Muscle of back (tissue), 3 donors: ENCODE measurements at regions not wholly inside any gene's neighbourhood (a gene's known extent, or its start where the extent isn't known, plus 50 kb on each side); places are given as distances from the start of the nearest gene placed in this dataset.
"Not testable (repeated sequence)": the region's sequence is repeated elsewhere in the genome, so short reads cannot be mapped to it uniquely, and the experiment has no call there.

ENCODE experiments used
- DNase-seq, 3 donors: peaks; one replicate each; pipeline versions ENCODE4 v3.0.0 to v3.0.0-alpha.2; 2013

GRCh38 chr18:10085416-10085815 is 171.6 kb downstream of the VAPA start:
- DNase-seq, result peak in 1 of 3 donors; percentile 33

- peak in 1 of 3 donors; percentile 47 for DNase-seq
Observed at GRCh38 chr18:10085876-10086275, 172.1 kb downstream of the VAPA start.

GRCh38 chr18:10086458-10087210 is 172.8 kb downstream of the VAPA start:
- no peak for DNase-seq

GRCh38 chr18:10088734-10089133 is 174.9 kb downstream of the VAPA start:
- no peak for DNase-seq

GRCh38 chr18:10089881-10090280 is 176.1 kb downstream of the VAPA start:
- DNase-seq, result peak in 1 of 3 donors; percentile 34

- DNase-seq, result no peak
Observed at GRCh38 chr18:10090668-10091067, 176.9 kb downstream of the VAPA start.

GRCh38 chr18:10093445-10093844 is 179.6 kb downstream of the VAPA start:
- no peak for DNase-seq

GRCh38 chr18:10094154-10094553 is 180.3 kb downstream of the VAPA start:
- DNase-seq, result no peak

- no peak for DNase-seq
Observed at GRCh38 chr18:10094655-10095054, 180.8 kb downstream of the VAPA start.

GRCh38 chr18:10095356-10095755 is 181.5 kb downstream of the VAPA start:
- DNase-seq, result no peak

- DNase-seq, result no peak
Observed at GRCh38 chr18:10099539-10100140, 185.8 kb downstream of the VAPA start.

- peak in 1 of 3 donors; percentile 38 for DNase-seq
Observed at GRCh38 chr18:10100196-10100595, 186.4 kb downstream of the VAPA start.

GRCh38 chr18:10100941-10101701 is 187.3 kb downstream of the VAPA start:
- peak in 2 of 3 donors; percentile 36 to 40 for DNase-seq

- no peak for DNase-seq
Observed at GRCh38 chr18:10101729-10102128, 187.9 kb downstream of the VAPA start.

GRCh38 chr18:10105118-10105517 is 191.3 kb downstream of the VAPA start:
- DNase-seq, result not testable (repeated sequence)

- no peak for DNase-seq
Observed at GRCh38 chr18:10111191-10111590, 197.4 kb downstream of the VAPA start.

GRCh38 chr18:10111944-10112343 is 198.1 kb downstream of the VAPA start:
- DNase-seq, result no peak

GRCh38 chr18:10113121-10114022 is 199.6 kb downstream of the VAPA start:
- DNase-seq, result no peak

- DNase-seq, result no peak
Observed at GRCh38 chr18:10114717-10115463, 201.1 kb downstream of the VAPA start.

- no peak for DNase-seq
Observed at GRCh38 chr18:10116574-10116973, 202.8 kb downstream of the VAPA start.

- DNase-seq, result no peak
Observed at GRCh38 chr18:10119528-10119927, 205.7 kb downstream of the VAPA start.
